GM12878 (cell line): ENCODE measurements at regions not wholly inside any gene's neighbourhood (a gene's known extent, or its start where the extent isn't known, plus 50 kb on each side); places are given as distances from the start of the nearest gene placed in this dataset.

Experiments
- ATF3 ChIP-seq: IDR thresholded peaks from 2 replicates; pipeline ENCODE4 v1.6.1; 2011; ENCODE audit warnings: low read depth, mild to moderate bottlenecking, low read length, moderate library complexity, borderline replicate concordance; ENCODE audit errors: extremely low read depth
- NBN ChIP-seq: fragments of 450-650 bp; IDR thresholded peaks from 2 replicates; pipeline ENCODE4 v1.6.1; 2016

GRCh38 chr10:118108194-118109026 lies 61.7 kb upstream of the RAB11FIP2 start:
- no peak for TF ChIP-seq ATF3
- no peak for TF ChIP-seq NBN
